Epithelial cell of proximal tubule (primary cell): ENCODE measurements at regions not wholly inside any gene's neighbourhood (a gene's known extent, or its start where the extent isn't known, plus 50 kb on each side); places are given as distances from the start of the nearest gene placed in this dataset.

Experiments used
- DNase-seq: peaks from one replicate; pipeline ENCODE4 v3.0.0-alpha.2; 2011; ENCODE audit warnings: low read depth
- H3K4me3 ChIP-seq: 2 replicates; pipeline ENCODE4 v1.5.1; 2011; ENCODE audit warnings: low read depth, mild to moderate bottlenecking, low read length
- CTCF ChIP-seq: conservative IDR thresholded peaks from 2 replicates; pipeline ENCODE4 v1.5.1; 2012; ENCODE audit warnings: low read depth, mild to moderate bottlenecking, low read length

GRCh38 chr10:86599729-86600128 lies 54.6 kb upstream of the OPN4 start:
- DNase-seq = no peak
- TF ChIP-seq CTCF = no peak

GRCh38 chr10:86600296-86600695 lies 54.1 kb upstream of the OPN4 start:
- no peak for DNase-seq
- no peak for TF ChIP-seq CTCF

More at GRCh38 chr10:86599729-86600128, 54.6 kb upstream of the OPN4 start:
- H3K4me3 ChIP-seq = no peak overlapping the region

GRCh38 chr10:86601956-86602602 lies 52.3 kb upstream of the OPN4 start:
- TF ChIP-seq CTCF = no peak
- no peak for DNase-seq
- H3K4me3 ChIP-seq = no peak overlapping the region

More at GRCh38 chr10:86600296-86600695, 54.1 kb upstream of the OPN4 start:
- no peak overlapping the region for H3K4me3 ChIP-seq

- DNase-seq = no peak
- no peak overlapping the region for H3K4me3 ChIP-seq
- no peak for TF ChIP-seq CTCF
These were observed 51.1 kb upstream of the OPN4 start for GRCh38 chr10:86603256-86603655.
